Glomerular visceral epithelial cell (primary cell): ENCODE measurements at regions not wholly inside any gene's neighbourhood (a gene's known extent, or its start where the extent isn't known, plus 50 kb on each side); places are given as distances from the start of the nearest gene placed in this dataset.
A peak's percentile ranks its signal among the peaks of the same experiment; 100 is the strongest.

Experiments used
- DNase-seq: peaks from one replicate; pipeline ENCODE4 v3.0.0-alpha.2; 2016; ENCODE audit errors: extremely low spot score

DNA sequence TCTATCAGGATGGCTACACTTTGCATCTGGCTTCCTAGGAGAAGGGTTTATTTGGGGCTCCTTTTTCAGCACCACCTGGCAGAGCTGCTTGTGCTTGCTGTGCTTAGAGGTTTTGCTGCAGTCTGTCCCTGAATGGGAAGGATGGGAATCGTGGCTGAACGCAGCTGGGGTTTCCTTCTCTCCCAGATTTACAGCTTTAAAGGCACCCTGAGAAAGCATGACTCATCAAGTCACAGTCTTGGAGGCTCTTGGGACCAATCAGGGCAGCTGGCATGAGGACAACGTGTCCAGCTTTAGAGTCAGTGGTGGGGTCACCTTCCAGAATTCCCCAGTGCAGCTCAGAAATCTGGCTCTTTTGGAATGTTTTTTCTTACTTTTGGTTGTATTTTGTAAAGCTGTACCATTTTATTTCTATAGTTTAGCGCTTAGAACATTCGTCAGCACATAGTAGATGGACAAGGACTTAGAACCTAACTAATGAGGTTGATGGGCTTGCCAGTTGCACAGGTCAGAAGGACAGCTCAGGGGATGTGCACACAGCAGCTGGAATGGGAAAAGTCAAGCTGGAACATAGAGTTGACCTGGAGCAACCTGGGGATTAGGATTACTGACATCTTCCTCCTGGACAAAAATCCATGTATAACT is 222.6 kb downstream of the PRDM2 start:
- no peak for DNase-seq

DNA sequence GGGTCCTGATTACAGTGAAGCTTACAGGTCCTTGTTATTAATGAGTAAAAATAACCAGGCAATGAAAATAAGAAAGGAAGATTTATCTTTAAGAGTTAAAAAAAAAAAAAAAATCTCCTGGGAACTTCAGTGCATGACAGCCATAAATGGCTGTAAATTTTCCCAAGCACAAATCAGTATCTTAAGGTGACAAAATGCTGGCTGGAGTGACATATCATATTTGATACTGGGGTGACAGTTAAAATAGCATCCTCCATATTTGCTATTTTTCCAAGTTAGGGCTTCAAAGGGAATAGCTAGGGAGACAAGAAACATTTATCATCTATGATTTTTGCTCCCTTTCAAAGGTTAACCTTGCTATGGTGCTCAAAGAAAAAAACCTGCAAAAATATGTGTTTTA is 226.6 kb downstream of the PRDM2 start:
- no peak for DNase-seq

DNA sequence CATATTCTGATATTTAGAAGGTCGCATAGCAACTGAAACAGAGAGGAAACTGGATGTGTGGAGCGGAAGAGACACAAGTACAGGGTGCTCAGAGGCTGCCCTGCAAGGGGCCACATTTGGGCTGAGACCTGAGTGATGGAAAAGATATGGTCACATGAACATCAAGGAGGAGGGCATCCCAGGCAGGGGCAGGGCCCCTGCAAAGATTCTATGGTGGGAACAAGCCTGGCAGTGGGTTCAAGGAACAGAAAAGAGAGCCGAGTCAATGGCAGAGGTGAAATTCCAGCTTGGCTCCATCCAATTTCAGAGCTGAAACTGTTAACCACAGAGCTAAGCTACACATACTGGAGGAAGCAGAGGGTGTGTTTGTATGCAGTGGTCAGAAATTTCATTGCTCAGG is 227.7 kb downstream of the PRDM2 start:
- no peak for DNase-seq

DNA sequence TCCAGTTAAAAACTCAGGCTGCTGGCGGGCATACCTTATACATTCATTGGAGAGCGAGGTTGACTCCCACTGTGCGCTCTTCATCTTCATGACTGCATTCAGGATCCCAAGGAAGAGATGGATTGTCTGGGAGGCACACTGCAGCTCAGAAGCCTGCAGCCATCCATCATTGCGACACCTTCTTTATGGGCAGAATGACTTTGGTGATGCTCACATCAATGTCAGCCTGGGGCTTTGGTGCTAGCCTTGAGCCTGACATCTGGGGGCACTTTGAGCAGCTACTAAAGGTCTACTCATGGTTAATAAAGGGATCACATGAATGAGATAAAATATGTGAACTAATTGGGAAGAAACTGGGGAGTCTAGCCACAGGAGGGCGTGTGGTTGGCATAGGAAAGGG is 229.3 kb downstream of the PRDM2 start:
- DNase-seq: no peak

DNA sequence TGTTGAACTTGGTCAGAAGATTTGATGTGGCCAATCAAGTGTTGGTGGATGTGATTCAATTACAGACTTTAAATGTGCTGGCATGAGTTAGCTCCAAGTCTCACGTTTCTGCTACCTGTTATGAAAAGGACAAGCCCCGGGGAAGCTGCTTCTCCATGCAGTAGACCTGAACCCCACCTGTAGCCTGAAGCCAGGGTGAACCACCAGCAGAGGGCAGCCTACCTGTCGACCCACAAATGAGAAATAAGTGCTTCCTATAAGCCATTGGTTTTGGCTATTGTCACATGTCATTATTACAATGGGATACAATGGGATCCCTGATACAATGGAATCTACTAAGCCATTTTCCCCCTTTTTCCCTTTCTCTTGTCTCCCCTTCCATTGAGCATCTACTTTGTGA is 230.2 kb downstream of the PRDM2 start:
- no peak for DNase-seq

DNA sequence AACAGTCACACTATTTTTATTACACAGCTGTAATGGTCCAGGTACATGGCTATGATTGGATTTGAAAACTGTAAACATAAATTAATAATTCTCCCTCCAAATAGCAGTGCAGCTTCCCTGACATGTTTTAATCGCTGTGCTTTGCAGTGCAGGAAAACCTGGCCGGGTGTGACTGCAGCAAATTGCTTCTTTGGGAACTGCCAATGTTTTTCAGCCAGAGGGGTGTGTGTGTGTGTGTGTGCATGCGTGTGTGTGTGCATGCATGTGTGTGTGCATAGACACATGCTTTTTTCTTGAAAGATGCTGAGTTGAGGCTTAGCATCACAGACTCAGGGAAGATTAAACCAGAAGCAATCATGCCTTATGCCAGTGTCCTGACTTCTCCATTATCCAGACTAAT is 231.2 kb downstream of the PRDM2 start:
- no peak for DNase-seq

DNA sequence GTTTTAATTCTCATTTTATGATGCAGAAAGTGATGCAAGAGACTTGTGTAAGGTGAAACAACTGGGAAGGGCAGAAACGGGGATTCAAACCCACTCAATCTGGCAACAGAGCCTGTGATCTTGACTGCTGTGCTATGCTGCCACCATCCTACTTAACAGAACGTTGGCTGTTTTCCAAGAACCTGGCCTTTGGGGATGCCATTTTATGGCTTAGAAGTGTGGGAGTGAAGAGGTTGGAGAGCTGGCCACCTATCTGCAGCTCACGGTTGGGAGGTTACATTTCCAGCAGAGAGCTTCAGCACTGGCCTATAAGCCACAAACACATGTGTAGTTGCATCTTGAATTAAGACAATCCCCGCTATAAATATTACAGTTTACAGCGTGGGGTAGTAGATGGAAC is 235.3 kb downstream of the PRDM2 start:
- DNase-seq: no peak

DNA sequence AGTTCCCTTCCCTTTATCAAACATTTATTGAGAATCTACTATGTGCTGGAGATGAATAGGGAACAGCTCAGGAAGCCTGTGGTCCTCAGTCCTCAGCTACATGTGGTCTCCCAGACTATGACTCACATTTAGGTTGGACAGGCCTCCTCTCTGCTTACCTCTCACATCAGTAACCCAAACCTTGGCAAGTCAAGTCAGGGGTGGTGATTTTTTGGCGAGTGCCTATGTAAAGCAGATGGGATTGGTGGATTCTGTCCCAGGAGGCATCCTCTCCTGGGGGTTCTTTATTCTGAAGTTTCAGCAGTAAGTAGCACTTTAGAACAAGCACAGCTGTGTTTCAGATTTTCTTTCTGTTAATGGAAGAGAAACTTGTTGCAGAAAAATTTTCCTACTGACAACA is 241.3 kb downstream of the PRDM2 start:
- no peak for DNase-seq

DNA sequence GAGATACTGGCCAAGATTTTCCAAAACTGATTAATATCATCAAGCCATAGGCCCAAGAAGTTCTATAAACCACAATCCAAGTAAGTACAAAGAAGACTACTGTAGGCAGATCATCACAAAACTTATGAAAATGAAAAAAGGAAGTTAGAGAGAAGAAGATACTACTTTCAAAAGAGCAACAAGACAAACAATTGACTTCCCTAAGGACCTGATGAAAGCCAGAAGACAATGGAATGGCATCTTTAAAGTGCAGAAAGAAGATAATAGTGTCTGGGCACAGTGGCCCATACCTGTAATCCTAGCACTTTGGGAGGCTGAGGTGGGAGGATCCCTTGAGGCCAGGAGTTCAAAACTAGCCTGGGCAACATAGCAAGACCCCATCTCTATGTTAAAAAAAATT is 243.1 kb downstream of the PRDM2 start:
- DNase-seq: no peak

DNA sequence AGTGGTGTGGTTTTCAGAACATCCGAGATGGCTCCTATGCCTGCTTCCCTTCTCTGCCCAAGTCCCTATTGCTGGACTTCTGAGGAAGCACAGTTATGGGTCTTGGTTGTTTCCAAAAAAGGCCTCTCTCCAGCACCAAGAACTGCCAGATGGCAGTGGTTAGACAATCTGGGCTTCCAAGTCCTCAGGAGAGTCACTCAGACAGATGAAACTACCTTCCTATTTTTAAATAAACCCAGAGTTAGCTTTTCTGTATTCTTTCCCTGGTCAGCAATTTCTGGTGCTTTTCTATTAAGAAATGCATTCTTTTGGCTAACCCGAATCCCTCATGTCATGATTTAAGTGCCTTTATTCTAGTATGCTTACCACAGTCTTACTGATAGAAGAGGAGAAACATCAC is 245.9 kb downstream of the PRDM2 start:
- DNase-seq: no peak

DNA sequence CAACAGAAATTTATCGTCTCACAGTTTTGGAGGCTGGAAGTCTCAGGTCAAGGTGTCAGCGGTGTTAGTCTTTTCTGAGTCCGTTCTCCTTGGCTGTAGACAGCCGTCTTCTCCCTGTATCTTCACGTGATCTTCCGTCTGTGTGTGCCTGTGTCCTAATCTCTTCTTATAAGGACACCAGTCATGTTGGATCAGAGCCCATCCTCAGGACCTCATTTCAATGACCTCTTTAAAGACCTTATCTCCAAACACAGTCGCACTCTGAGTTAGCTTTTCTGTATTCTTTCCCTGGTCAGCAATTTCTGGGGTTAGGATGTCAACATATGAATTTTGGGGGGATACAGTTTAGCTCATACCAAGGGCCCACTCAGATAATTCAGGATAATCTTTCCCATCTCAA is 247.7 kb downstream of the PRDM2 start:
- no peak for DNase-seq

DNA sequence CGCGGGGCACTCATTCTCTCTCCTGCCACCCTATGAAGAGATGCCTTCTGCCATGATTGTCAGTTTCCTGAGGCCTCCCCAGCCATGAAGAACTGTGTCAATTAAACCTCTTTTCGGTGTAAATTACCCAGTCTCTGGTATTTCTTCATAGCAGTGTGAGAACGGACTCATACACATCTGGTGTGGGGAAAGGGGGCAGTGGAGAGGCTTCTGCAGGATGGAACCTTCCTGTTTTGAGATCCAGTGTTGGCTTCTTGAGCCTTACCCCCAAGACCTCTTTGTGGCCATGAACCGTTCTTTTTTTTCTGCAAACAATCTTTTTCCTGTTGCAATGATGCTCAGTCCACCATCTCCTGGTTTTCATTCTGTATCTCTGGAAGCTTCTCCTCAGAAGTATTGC is 248.4 kb downstream of the PRDM2 start:
- DNase-seq: no peak

DNA sequence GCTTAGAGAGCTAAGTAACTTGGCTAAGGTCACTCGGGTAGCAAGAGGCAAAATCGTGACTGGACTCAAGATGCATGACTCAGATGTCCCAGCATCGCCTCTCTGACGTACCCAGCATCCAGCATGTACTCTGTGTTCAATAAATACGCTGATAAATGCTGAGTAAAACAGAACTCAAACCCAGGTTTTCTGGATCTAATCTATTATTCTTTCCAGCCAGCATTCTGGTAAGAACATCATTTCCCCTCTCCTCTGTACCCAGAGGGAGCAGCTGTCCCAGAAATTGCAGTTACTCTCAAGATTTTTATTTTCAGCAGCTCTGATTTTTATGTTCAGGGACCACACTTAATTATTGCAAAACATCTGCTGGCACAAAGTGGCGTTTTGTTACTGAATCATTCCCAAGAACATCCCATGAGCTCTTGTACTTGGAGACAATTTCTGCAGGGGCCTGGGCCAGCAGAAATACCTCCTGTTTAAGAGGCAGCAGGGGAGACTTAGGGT is 249.0 kb downstream of the PRDM2 start:
- DNase-seq: no peak

DNA sequence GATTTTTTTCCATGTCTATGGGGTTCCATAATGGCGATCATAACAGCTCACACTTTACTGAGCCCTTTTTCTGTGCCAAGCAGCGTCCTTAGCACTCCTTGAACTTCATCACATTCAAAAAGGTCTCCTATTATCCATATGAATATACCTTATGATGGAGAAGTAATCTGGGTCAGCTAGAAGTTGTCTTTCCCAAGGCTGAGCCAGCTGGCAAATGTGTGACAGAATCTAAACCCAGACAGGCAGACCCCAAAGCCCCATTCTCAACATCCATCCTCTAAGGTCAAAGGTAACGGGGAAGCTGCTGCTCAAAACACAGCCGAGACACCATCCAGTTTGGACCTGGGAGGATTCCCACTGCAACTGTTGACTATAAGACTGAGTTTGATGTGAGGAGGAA is 249.6 kb downstream of the PRDM2 start:
- no peak for DNase-seq

DNA sequence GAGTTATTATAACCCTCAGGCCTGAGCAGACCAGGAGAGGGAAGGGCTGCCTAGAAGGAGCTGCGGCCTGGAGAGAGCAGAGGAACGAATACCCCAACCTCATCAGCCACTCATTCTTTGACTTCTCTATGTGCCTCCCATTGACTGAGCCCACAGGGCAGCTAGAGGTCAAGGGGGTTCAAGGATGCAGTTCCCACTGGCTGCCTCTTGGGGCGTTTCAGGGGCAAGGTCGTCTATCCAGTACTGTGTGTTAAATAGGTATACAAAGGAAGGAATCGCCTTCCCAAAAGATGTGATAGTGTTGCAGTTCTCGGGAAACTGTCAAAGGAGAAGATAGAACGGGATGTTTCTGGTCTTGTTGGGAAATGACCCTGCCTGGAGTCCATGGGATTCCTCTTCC is 250.6 kb downstream of the PRDM2 start:
- DNase-seq: no peak

DNA sequence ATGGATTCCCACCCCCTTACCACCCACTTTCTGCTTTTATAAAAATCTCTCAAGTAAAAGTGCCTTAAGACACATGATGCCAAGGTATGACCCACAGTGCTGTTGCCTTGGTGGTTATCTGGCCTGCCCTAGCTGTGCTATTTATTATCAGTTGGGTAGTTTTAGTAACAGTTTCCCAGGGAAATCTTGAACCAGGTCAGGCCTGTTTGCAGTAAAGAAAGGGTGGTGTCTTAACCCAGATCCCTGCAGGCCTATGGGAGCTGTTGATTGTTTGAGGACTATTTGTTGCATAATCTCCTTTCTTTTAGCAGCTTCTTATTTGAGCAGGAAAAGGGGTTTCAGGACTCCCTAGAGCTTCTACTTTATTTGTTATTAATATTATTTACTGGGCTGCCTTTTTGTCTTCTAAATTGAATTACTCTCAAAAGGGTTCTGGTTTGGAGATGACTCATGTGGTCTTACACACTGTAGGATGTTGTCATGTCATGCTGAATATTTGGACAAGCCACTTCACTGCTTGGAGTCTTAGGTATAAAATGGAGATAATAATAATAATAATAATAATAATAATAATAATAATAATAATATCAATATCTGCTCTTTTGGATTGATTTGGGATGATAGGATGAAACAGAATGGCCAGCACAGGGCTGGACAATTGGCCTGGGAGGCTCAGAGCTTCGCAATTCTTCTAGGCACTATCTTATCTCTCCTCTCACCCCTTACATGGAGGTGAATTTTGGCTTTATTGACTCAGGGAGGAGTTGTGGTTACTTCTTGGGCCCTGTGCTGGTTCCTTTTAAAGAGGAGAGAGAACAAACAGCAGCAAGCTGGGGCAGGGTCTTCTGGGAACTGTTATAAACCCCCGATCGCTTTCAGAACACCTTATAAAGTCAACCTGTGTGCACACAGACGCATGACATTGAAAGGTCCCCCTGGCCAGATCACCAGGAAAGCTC is 252.1 kb downstream of the PRDM2 start:
- no peak for DNase-seq

DNA sequence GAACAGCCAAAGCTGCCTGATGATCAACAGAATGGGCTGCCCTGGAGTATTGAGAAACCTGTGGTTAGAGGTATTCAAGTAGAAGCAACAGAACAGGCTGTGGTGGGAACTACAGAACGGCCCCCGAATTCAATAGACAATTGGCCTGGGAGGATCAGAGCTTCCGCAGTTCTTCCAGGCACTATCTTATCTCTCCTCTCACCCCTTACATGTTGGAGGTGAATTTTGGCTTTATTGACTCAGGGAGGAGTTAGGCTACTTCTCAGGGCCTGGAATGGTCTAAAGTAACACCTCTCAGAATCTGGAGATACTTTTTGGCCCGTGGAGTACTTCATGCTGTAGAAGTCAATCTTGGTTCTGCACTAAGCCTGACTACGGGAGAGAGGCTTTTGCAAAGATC is 253.0 kb downstream of the PRDM2 start:
- DNase-seq: no peak

DNA sequence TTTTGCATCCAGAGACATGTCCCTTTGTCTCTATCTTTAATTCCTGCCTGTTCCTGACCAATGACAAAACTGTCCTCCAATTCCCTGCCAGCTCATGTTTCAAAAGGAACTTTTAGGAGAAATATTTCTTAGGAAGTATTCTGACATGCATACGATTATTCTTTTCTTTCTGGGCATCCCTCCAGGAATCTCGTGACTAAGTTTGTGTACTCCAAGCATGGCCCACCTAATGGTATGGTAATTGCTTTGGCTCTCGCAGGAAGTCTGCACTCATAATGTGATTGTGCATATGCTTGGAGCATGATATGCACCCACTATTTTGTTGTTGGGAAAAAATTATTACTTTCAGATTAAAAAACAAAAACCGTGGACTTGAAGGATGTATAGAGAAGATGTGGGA is 256.4 kb downstream of the PRDM2 start:
- no peak for DNase-seq

DNA sequence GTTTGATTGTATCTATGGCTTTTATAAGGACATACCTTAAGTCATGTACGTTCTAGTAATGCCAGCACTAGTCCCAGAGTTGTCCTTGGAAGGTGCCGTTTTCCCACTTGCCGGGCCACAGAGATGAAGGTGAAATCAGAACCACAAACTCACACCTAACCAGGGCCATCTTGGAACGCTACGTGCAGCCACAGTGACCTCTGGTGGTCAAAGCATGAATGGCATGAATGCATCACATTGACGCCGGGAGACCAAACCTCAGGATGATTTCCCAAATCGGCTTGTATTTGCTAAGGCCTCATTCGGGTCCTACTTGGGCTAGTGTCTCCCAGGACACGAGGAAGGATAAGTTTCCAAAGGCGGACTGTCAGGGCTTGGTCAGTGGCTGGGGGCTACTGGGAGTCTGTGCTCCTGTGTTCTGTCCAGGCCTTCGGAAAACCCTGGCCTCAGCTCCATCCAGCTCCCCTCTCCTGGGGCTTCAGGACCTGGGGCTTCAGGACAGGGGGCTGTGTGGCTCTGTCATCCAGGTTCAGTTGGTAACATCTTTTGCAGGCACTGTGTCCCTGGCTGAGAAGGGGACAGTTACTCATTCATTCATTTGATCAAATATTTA is 260.5 kb downstream of the PRDM2 start:
- DNase-seq: peak; percentile 45

DNA sequence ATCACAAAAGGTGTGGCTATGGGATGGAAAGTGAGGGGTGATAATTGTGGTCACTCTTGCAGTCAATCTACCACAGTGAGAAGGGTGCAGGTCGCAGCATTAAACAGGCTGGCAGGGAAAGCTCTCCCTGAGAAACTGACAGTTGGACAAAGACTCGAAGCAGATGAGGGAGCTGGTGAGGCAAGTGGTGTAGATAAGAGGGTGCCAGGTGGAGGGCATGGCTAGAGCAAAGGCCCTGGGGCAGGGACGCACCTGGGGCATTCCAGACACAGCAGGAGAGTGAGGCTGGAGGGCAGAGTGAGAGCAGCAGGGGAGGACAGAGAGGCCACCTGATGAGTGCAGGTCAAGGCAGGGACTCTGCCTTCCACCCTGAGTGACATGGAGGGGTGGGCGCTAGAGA is 264.8 kb downstream of the PRDM2 start:
- DNase-seq: no peak

DNA sequence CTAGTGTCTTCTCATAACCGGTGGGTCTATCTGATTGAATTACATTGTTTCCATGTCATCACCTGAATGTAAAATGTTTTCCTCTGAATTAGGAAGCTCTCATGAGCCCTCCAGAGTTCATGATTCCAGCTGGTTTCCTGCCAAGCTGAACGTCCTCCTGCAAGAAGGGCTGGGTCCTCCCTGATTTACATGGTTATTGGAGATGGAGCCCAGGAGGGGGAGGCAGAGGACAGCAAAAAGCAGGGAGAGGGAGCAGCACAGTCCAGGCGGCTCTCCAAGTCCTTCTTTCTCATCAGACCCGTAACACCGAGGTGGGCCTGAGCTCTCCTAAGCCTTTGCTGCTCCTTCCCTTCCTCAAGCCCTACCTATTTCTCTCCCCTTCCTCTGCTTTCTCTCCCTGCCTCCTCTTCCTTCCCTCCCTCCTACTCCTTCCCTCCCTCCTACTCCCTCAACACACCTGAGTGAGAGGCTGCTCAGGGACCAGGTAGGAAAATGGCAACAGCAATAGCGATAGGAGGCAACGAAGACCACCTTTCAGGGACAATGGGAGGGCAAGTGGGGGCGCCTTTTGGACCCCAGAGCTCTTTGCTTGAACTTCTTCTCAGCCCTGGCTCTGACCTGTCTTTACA is 265.9 kb downstream of the PRDM2 start:
- peak; percentile 27 for DNase-seq

DNA sequence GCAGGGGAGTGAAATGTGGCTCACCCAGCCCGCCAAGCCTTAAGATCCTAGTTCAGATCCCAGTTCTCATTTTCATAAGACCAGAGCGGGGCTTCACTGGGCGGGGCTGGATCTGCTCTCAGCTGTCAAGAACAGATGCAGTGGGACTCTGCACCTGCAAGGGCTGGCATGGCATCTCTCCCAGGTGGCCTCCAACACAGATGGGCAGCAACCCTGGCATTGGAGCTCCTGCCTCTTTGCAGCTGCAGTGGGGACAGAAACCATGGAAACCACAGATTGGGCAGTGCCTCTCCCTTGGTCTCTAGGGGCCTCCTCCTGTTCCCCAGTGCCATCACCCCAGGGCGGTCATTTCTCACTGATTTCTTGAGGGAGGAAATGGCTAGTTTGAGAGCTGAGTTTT is 267.7 kb downstream of the PRDM2 start:
- no peak for DNase-seq
